OCI-LY1 (cell line): ENCODE measurements at regions not wholly inside any gene's neighbourhood (a gene's known extent, or its start where the extent isn't known, plus 50 kb on each side); places are given as distances from the start of the nearest gene placed in this dataset.

Experiments used
- CTCF ChIP-seq: fragments of 200-600 bp; sonication (generic), shearing (Covaris generic); IDR thresholded peaks from 2 replicates; pipeline ENCODE4 v1.5.1; 2017; ENCODE audit warnings: mild to moderate bottlenecking, antibody characterized with exemption, low read length, moderate library complexity, mixed read lengths
- EZH2 ChIP-seq: fragments of 200-600 bp; sonication (generic), shearing (Covaris generic); IDR thresholded peaks from 2 replicates; pipeline ENCODE4 v1.8.0; 2017; ENCODE audit warnings: borderline replicate concordance, mixed run types, mild to moderate bottlenecking, antibody characterized with exemption, low read length, moderate library complexity, mixed read lengths

- no peak for TF ChIP-seq CTCF
- no peak for TF ChIP-seq EZH2
Observed at GRCh38 chr3:59514865-59515482, 465.1 kb upstream of the CFAP20DC start.
